Ishikawa (cell line): ENCODE measurements at regions not wholly inside any gene's neighbourhood (a gene's known extent, or its start where the extent isn't known, plus 50 kb on each side); places are given as distances from the start of the nearest gene placed in this dataset.

Experiments used
- CEBPB ChIP-seq: IDR thresholded peaks from 2 replicates; pipeline ENCODE4 v1.6.1; 2012
- CREB1 ChIP-seq: IDR thresholded peaks from 2 replicates; pipeline ENCODE4 v1.6.1; 2012; ENCODE audit warnings: low read depth
- EGR1 ChIP-seq: IDR thresholded peaks from 2 replicates; pipeline ENCODE4 v1.6.1; 2012
- EP300 ChIP-seq: IDR thresholded peaks from 2 replicates; pipeline ENCODE4 v1.6.1; 2012; ENCODE audit warnings: borderline replicate concordance
- FOXM1 ChIP-seq: IDR thresholded peaks from 2 replicates; pipeline ENCODE4 v1.6.1; 2012; ENCODE audit warnings: low read depth, borderline replicate concordance
- MAX ChIP-seq: IDR thresholded peaks from 2 replicates; pipeline ENCODE4 v1.6.1; 2012
- RAD21 ChIP-seq: IDR thresholded peaks from 2 replicates; pipeline ENCODE4 v1.6.1; 2012; ENCODE audit warnings: low read depth
- TAF1 ChIP-seq: IDR thresholded peaks from 2 replicates; pipeline ENCODE4 v1.6.1; 2012; ENCODE audit warnings: low read depth, mild to moderate bottlenecking
- USF1 ChIP-seq: IDR thresholded peaks from 2 replicates; pipeline ENCODE4 v1.6.1; 2012
- YY1 ChIP-seq: IDR thresholded peaks from 2 replicates; pipeline ENCODE4 v1.6.1; 2012; ENCODE audit warnings: low read depth
- ZBTB7A ChIP-seq: IDR thresholded peaks from 2 replicates; pipeline ENCODE4 v1.6.1; 2012; ENCODE audit warnings: low read depth

- TF ChIP-seq RAD21: no peak
- TF ChIP-seq YY1: no peak
- no peak for TF ChIP-seq TAF1
- no peak for TF ChIP-seq EP300
- no peak for TF ChIP-seq CEBPB
- no peak for TF ChIP-seq CREB1
- no peak for TF ChIP-seq EGR1
- no peak for TF ChIP-seq MAX
- TF ChIP-seq ZBTB7A: no peak
- no peak for TF ChIP-seq USF1
- TF ChIP-seq FOXM1: no peak
These were observed 251.5 kb upstream of the MGAT5 start for GRCh38 chr2:134002391-134002790.
